ENCODE measurements at regions not wholly inside any gene's neighbourhood (a gene's known extent, or its start where the extent isn't known, plus 50 kb on each side); places are given as distances from the start of the nearest gene placed in this dataset.
"Not testable (repeated sequence)": the region's sequence is repeated elsewhere in the genome, so short reads cannot be mapped to it uniquely, and the experiment has no call there.

DNA sequence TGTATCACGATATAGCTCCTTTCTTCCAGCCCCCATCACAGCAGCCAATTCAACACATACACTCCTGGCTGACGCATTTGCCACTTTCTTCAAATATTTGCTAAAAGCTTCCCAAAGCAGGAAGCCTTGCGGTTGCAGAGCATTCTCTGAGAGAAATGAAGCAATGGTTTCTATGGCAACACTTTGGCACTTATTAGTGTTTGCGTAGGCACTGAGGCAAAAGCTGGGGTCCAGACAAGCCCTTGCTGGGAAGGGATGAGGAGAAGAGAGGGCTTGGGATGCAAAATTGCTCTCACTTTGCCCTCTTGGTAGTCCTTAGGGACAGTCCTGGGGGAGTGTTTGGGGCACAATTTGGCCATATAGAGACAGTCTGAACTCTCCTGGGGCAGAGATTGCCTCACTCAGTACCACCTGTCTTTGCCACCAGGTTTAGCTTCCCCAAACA, 55.0 kb upstream of the PAK3 start:
- no peaks in the 10 kb centered on the region for H3K27me3 ChIP-seq (ENCODE audit: control insufficient read depth, insufficient read depth, low read length)
- no peaks in the 10 kb centered on the region for H3K9me3 ChIP-seq (ENCODE audit: control insufficient read depth, low read depth, low read length)
- no peak overlapping the region for H3K27ac ChIP-seq (ENCODE audit: low read length)
- DNase-seq = no peak
- WGBS (ENCODE audit: insufficient coverage, low lambda C conversion rate) = no CpG with 5 or more reads among the region's 4 CpGs
- H3K4me1 ChIP-seq (ENCODE audit: control insufficient read depth, insufficient read depth, low read length) = no peaks in the 10 kb centered on the region
- no peaks in the 10 kb centered on the region for H3K36me3 ChIP-seq (ENCODE audit: control insufficient read depth, insufficient read depth, low read length)
- H3K4me3 ChIP-seq (ENCODE audit: low read length) = no peak overlapping the region

DNA sequence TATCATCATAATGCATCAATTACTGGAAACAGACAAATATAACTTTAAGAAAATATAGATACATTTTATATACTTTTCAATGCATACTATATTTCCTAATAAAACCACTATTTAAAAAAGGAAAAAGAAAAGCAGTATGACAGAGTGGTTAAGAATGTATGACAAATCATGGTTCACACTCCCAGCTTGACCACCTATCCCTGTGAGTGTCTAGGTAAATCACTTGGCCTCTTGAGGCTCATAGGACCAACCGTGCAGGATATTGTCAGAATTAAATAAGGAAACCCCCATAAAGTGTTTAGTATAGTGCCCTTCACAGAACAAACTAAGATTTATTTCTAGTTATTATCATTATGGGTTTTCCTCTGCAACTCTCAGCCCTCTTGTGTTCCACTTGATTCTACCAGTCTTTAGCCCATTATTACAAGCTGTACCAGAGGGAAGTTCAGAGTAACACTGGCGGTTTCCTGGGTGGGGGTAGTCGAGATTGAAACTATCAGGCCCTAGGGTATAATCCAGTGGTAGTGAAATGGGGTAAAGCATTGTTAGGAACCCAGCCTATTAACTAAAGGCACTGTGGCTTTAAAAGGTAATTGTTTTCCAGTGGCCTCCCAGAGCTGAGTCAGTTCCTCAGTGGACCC, 55.5 kb upstream of the PAK3 start:
- Histone ChIP-seq H3K27me3 (ENCODE audit: control insufficient read depth, insufficient read depth, low read length) (no peaks in the 10 kb centered on the region), H3K4me1 (ENCODE audit: control insufficient read depth, insufficient read depth, low read length) (no peaks in the 10 kb centered on the region), H3K4me3 (ENCODE audit: low read length) (no peak overlapping the region), H3K9me3 (ENCODE audit: control insufficient read depth, low read depth, low read length) (no peaks in the 10 kb centered on the region), H3K36me3 (ENCODE audit: control insufficient read depth, insufficient read depth, low read length) (no peaks in the 10 kb centered on the region), H3K27ac (ENCODE audit: low read length) (no peak overlapping the region)
- WGBS (ENCODE audit: insufficient coverage, low lambda C conversion rate) = no CpG with 5 or more reads among the region's 3 CpGs
- DNase-seq = no peak

DNA sequence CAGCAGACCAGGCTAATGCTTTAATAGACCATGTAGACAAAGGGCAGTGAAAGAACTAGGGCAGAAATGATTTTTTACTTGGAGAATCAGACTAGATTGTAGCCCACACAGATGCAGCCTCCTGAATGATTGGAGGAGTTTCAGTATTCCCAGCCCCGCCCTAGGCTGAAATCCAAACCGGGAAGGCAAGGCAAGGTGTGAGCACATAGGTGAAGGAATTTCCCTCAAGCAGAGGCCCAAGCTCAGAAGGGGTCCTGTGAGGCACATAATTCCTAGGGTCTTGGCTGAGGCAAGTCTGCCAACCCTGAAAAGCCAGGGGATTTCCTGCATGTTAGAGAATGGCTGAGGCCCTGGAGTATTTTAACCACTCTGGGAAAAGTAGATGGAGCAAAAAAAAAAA, 56.4 kb upstream of the PAK3 start:
- WGBS (ENCODE audit: insufficient coverage, low lambda C conversion rate) = no CpG with 5 or more reads among the region's 2 CpGs
- Histone ChIP-seq H3K36me3 (ENCODE audit: control insufficient read depth, insufficient read depth, low read length) (no peaks in the 10 kb centered on the region), H3K4me1 (ENCODE audit: control insufficient read depth, insufficient read depth, low read length) (no peaks in the 10 kb centered on the region), H3K9me3 (ENCODE audit: control insufficient read depth, low read depth, low read length) (no peaks in the 10 kb centered on the region), H3K27me3 (ENCODE audit: control insufficient read depth, insufficient read depth, low read length) (no peaks in the 10 kb centered on the region), H3K27ac (ENCODE audit: low read length) (no peak overlapping the region), H3K4me3 (ENCODE audit: low read length) (no peak overlapping the region)
- no peak for DNase-seq

GRCh38 chrX:111035991-111036390, 60.0 kb upstream of the PAK3 start:
- no peaks in the 10 kb centered on the region for H3K36me3 ChIP-seq (ENCODE audit: control insufficient read depth, insufficient read depth, low read length)
- WGBS (ENCODE audit: insufficient coverage, low lambda C conversion rate) = no CpG with 5 or more reads among the region's 2 CpGs
- no peak overlapping the region for H3K4me3 ChIP-seq (ENCODE audit: low read length)
- no peaks in the 10 kb centered on the region for H3K4me1 ChIP-seq (ENCODE audit: control insufficient read depth, insufficient read depth, low read length)
- no peaks in the 10 kb centered on the region for H3K27me3 ChIP-seq (ENCODE audit: control insufficient read depth, insufficient read depth, low read length)
- H3K9me3 ChIP-seq (ENCODE audit: control insufficient read depth, low read depth, low read length) = no peaks in the 10 kb centered on the region
- no peak overlapping the region for H3K27ac ChIP-seq (ENCODE audit: low read length)
- no peak for DNase-seq

- no peaks in the 10 kb centered on the region for H3K36me3 ChIP-seq (ENCODE audit: control insufficient read depth, insufficient read depth, low read length)
- no CpG with 5 or more reads among the region's 2 CpGs for WGBS (ENCODE audit: insufficient coverage, low lambda C conversion rate)
- H3K4me3 ChIP-seq (ENCODE audit: low read length) = no peak overlapping the region
- H3K27me3 ChIP-seq (ENCODE audit: control insufficient read depth, insufficient read depth, low read length) = no peaks in the 10 kb centered on the region
- DNase-seq = no peak
- no peak overlapping the region for H3K27ac ChIP-seq (ENCODE audit: low read length)
- no peaks in the 10 kb centered on the region for H3K4me1 ChIP-seq (ENCODE audit: control insufficient read depth, insufficient read depth, low read length)
- no peaks in the 10 kb centered on the region for H3K9me3 ChIP-seq (ENCODE audit: control insufficient read depth, low read depth, low read length)
Observed at GRCh38 chrX:111035256-111035655, 60.7 kb upstream of the PAK3 start.

DNA sequence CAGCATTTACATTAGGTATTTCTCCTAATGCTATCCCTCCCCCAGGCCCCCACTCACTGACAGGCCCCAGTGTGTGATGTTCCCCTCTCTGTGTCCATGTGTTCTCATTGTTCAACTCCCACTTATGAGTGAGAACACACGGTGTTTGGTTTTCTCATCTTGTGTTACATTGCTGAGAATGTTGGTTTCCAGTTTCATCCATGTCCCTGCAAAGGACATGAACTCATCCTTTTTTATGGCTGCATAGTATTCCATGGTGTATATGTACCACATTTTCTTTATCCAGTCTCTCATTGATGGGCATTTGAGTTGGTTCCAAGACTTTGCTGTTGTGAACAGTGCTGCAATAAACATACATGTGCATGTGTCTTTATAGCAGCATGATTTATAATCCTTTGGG, 73.0 kb upstream of the PAK3 start:
- H3K36me3 ChIP-seq (ENCODE audit: control insufficient read depth, insufficient read depth, low read length); H3K9me3 ChIP-seq (ENCODE audit: control insufficient read depth, low read depth, low read length); H3K4me1 ChIP-seq (ENCODE audit: control insufficient read depth, insufficient read depth, low read length); DNase-seq; H3K4me3 ChIP-seq (ENCODE audit: low read length); H3K27ac ChIP-seq (ENCODE audit: low read length); H3K27me3 ChIP-seq (ENCODE audit: control insufficient read depth, insufficient read depth, low read length): not testable (repeated sequence)
- no CpG with 5 or more reads among the region's 1 CpG for WGBS (ENCODE audit: insufficient coverage, low lambda C conversion rate)

DNA sequence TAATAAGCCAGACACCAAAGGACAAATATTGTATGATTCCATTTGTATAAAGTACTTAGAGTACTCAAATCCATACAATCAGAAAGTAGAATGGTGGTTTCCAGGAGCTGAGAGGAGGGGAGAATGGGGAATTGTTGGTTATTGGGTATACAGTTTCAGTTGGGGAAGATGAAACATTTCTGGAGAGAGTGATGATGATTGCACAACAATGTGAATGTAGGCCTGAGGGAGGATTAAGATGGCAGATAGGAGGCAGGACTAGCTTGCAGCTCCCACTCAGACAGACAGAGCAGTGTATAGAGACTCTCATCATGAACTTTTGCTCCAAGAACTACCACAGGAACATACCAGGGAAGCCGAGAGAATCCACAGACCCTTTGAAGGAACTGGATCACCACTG, 75.7 kb upstream of the PAK3 start:
- WGBS (ENCODE audit: insufficient coverage, low lambda C conversion rate) = no CpG with 5 or more reads among the region's 1 CpG

DNA sequence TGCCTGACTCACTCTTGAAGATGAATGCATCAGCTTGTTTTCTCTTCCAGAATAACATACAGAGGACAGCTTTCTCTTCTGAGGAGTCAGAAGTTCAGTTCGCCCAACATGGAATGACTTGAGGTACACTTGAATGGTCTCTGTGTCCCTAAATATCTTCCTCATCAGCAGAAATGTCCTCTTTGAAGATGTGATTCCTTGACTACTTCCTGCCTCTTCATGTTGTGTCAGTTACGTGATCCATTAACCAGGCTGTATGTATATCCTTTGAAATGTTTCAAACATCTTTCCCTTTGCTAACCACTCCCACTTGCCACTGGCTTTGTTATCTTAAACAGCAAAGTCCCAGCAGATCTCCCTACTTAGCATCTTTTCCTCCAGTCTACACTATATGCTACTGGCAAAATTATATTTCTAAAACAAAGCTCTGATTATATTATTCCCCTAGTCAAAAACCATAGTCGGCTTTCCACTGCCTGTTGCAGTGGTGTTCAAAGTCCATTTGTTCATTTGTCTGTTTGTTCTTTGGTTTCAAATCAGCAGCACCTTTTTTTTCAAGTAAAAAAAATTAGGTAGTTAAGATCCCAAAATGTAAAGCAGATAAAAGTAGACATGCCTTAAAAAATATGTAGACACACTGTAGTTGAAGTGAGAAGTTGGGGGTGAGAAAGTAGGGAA, 82.1 kb upstream of the PAK3 start:
- no peak overlapping the region for H3K4me3 ChIP-seq (ENCODE audit: low read length)
- no peaks in the 10 kb centered on the region for H3K9me3 ChIP-seq (ENCODE audit: control insufficient read depth, low read depth, low read length)
- no peaks in the 10 kb centered on the region for H3K4me1 ChIP-seq (ENCODE audit: control insufficient read depth, insufficient read depth, low read length)
- H3K36me3 ChIP-seq (ENCODE audit: control insufficient read depth, insufficient read depth, low read length) = no peaks in the 10 kb centered on the region
- no peak for DNase-seq
- no peak overlapping the region for H3K27ac ChIP-seq (ENCODE audit: low read length)
- WGBS (ENCODE audit: insufficient coverage, low lambda C conversion rate) = no CpG with 5 or more reads among the region's 3 CpGs
- H3K27me3 ChIP-seq (ENCODE audit: control insufficient read depth, insufficient read depth, low read length) = no peaks in the 10 kb centered on the region

More for the DNA sequence above, 75.7 kb upstream of the PAK3 start:
- no peaks in the 10 kb centered on the region for H3K27me3 ChIP-seq (ENCODE audit: control insufficient read depth, insufficient read depth, low read length)
- no peaks in the 10 kb centered on the region for H3K36me3 ChIP-seq (ENCODE audit: control insufficient read depth, insufficient read depth, low read length)
- H3K4me1 ChIP-seq (ENCODE audit: control insufficient read depth, insufficient read depth, low read length) = no peaks in the 10 kb centered on the region
- no peak overlapping the region for H3K4me3 ChIP-seq (ENCODE audit: low read length)
- no peaks in the 10 kb centered on the region for H3K9me3 ChIP-seq (ENCODE audit: control insufficient read depth, low read depth, low read length)
- DNase-seq = no peak
- H3K27ac ChIP-seq (ENCODE audit: low read length) = no peak overlapping the region

- no CpG with 5 or more reads among the region's 3 CpGs for WGBS (ENCODE audit: insufficient coverage, low lambda C conversion rate)
- H3K36me3 ChIP-seq (ENCODE audit: control insufficient read depth, insufficient read depth, low read length) = no peaks in the 10 kb centered on the region
- DNase-seq = no peak
- H3K4me1 ChIP-seq (ENCODE audit: control insufficient read depth, insufficient read depth, low read length) = no peaks in the 10 kb centered on the region
- no peak overlapping the region for H3K27ac ChIP-seq (ENCODE audit: low read length)
- no peak overlapping the region for H3K4me3 ChIP-seq (ENCODE audit: low read length)
- H3K9me3 ChIP-seq (ENCODE audit: control insufficient read depth, low read depth, low read length) = no peaks in the 10 kb centered on the region
- no peaks in the 10 kb centered on the region for H3K27me3 ChIP-seq (ENCODE audit: control insufficient read depth, insufficient read depth, low read length)
Observed at GRCh38 chrX:111010111-111010510, 85.9 kb upstream of the PAK3 start.

DNA sequence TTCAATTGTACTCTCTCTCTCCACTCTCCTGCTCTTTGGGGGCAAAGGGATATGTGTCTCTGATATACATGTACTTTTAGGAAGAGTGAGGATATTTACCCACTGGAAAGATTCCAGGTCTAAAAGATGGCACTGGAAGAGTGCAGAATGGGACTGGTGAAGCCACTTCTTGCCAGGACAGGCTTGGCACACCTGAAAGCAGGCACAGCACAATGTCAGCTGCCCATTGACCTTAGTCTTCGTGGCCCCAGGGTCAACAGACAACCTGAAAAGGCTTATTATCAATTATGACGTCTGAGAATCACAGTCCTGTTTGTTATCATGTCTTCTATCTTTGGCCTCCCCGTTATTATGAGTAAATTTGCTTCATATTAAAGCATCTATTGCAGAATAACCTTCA, 86.7 kb upstream of the PAK3 start:
- no CpG with 5 or more reads among the region's 3 CpGs for WGBS (ENCODE audit: insufficient coverage, low lambda C conversion rate)
- no peak for DNase-seq

GRCh38 chrX:111008126-111008525, 87.9 kb upstream of the PAK3 start:
- Histone ChIP-seq H3K4me3 (ENCODE audit: low read length) (no peak overlapping the region), H3K4me1 (ENCODE audit: control insufficient read depth, insufficient read depth, low read length) (no peaks in the 10 kb centered on the region), H3K27ac (ENCODE audit: low read length) (no peak overlapping the region), H3K9me3 (ENCODE audit: control insufficient read depth, low read depth, low read length) (no peaks in the 10 kb centered on the region), H3K27me3 (ENCODE audit: control insufficient read depth, insufficient read depth, low read length) (no peaks in the 10 kb centered on the region), H3K36me3 (ENCODE audit: control insufficient read depth, insufficient read depth, low read length) (no peaks in the 10 kb centered on the region)
- no peak for DNase-seq
- WGBS (ENCODE audit: insufficient coverage, low lambda C conversion rate) = no CpG with 5 or more reads among the region's 2 CpGs

More for the DNA sequence above, 86.7 kb upstream of the PAK3 start:
- no peaks in the 10 kb centered on the region for H3K36me3 ChIP-seq (ENCODE audit: control insufficient read depth, insufficient read depth, low read length)
- no peaks in the 10 kb centered on the region for H3K4me1 ChIP-seq (ENCODE audit: control insufficient read depth, insufficient read depth, low read length)
- no peak overlapping the region for H3K27ac ChIP-seq (ENCODE audit: low read length)
- no peaks in the 10 kb centered on the region for H3K9me3 ChIP-seq (ENCODE audit: control insufficient read depth, low read depth, low read length)
- H3K4me3 ChIP-seq (ENCODE audit: low read length) = no peak overlapping the region
- no peaks in the 10 kb centered on the region for H3K27me3 ChIP-seq (ENCODE audit: control insufficient read depth, insufficient read depth, low read length)
